Neural cell (in vitro differentiated cells): ENCODE measurements at regions not wholly inside any gene's neighbourhood (a gene's known extent, or its start where the extent isn't known, plus 50 kb on each side); places are given as distances from the start of the nearest gene placed in this dataset.

ENCODE experiments used
- EZH2 ChIP-seq: fragments of 200-600, 300-800 bp; shearing (Covaris generic), sonication (generic); IDR thresholded peaks from 2 replicates; pipeline ENCODE4 v1.6.1; 2014; ENCODE audit warnings: antibody characterized with exemption, low read length, borderline replicate concordance, mild to moderate bottlenecking; ENCODE audit not compliant: insufficient read depth, poor library complexity, severe bottlenecking
- SMC3 ChIP-seq: fragments of 450-650 bp; conservative IDR thresholded peaks from 2 replicates; pipeline ENCODE4 v1.6.1; 2014; ENCODE audit warnings: antibody characterized with exemption, mild to moderate bottlenecking, moderate library complexity; ENCODE audit not compliant: poor library complexity
- TF ChIP-seq, protein P1 (sequence below): fragments of 450-650 bp; IDR thresholded peaks from 2 replicates; pipeline ENCODE4 v1.5.1; 2014; ENCODE audit warnings: antibody characterized with exemption, mild to moderate bottlenecking, moderate library complexity; ENCODE audit not compliant: poor library complexity, severe bottlenecking

DNA sequence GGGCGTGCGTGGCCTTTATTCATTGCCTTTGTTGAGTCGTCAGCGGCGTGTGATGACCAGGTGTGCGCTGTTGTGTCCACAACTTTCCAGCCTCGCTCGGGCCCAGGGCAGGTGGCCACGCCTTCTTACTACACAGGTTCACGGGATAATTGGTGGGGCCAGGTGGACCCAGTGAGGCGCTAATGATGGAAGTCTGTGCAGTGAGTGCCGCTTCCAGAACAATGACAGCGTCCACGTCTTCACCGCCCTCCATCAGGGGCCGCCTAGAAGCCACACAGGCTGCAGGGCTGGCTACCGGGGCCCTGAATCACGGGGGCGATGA, 1197.3 kb downstream of the BRD1 start:
- TF ChIP-seq EZH2 (no peak), SMC3 (no peak)
- TF ChIP-seq, protein P1, sequence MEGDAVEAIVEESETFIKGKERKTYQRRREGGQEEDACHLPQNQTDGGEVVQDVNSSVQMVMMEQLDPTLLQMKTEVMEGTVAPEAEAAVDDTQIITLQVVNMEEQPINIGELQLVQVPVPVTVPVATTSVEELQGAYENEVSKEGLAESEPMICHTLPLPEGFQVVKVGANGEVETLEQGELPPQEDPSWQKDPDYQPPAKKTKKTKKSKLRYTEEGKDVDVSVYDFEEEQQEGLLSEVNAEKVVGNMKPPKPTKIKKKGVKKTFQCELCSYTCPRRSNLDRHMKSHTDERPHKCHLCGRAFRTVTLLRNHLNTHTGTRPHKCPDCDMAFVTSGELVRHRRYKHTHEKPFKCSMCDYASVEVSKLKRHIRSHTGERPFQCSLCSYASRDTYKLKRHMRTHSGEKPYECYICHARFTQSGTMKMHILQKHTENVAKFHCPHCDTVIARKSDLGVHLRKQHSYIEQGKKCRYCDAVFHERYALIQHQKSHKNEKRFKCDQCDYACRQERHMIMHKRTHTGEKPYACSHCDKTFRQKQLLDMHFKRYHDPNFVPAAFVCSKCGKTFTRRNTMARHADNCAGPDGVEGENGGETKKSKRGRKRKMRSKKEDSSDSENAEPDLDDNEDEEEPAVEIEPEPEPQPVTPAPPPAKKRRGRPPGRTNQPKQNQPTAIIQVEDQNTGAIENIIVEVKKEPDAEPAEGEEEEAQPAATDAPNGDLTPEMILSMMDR = no peak
